AG09319 (cell line): ENCODE measurements at regions not wholly inside any gene's neighbourhood (a gene's known extent, or its start where the extent isn't known, plus 50 kb on each side); places are given as distances from the start of the nearest gene placed in this dataset.
"Not testable (repeated sequence)": the region's sequence is repeated elsewhere in the genome, so short reads cannot be mapped to it uniquely, and the experiment has no call there.

Experiments
- DNase-seq: peaks from one replicate; pipeline ENCODE4 v3.0.0-alpha.2; 2010; ENCODE audit warnings: low read depth; ENCODE audit errors: extremely low read depth
- CTCF ChIP-seq: IDR thresholded peaks from 2 replicates; pipeline ENCODE4 v1.5.1; 2011; ENCODE audit warnings: low read depth, mild to moderate bottlenecking, inconsistent platforms, low read length, moderate library complexity

GRCh38 chr4:132694775-132695174, 454.3 kb upstream of the PCDH10 start:
- no peak for DNase-seq
- TF ChIP-seq CTCF, result no peak

GRCh38 chr4:132697505-132697904, 451.6 kb upstream of the PCDH10 start:
- not testable (repeated sequence) for DNase-seq

- TF ChIP-seq CTCF, result no peak
- no peak for DNase-seq
Observed at GRCh38 chr4:132707955-132708354, 441.1 kb upstream of the PCDH10 start.

GRCh38 chr4:132709056-132709455, 440.0 kb upstream of the PCDH10 start:
- no peak for DNase-seq
- no peak for TF ChIP-seq CTCF

GRCh38 chr4:132710971-132711370, 438.1 kb upstream of the PCDH10 start:
- TF ChIP-seq CTCF, result no peak
- no peak for DNase-seq

- no peak for TF ChIP-seq CTCF
- no peak for DNase-seq
Observed at GRCh38 chr4:132737344-132737743, 411.8 kb upstream of the PCDH10 start.

GRCh38 chr4:132759199-132759780, 389.8 kb upstream of the PCDH10 start:
- no peak for TF ChIP-seq CTCF
- no peak for DNase-seq

GRCh38 chr4:132763465-132763864, 385.6 kb upstream of the PCDH10 start:
- no peak for TF ChIP-seq CTCF
- DNase-seq, result no peak
